ENCODE measurements at regions not wholly inside any gene's neighbourhood (a gene's known extent, or its start where the extent isn't known, plus 50 kb on each side); places are given as distances from the start of the nearest gene placed in this dataset.

DNA sequence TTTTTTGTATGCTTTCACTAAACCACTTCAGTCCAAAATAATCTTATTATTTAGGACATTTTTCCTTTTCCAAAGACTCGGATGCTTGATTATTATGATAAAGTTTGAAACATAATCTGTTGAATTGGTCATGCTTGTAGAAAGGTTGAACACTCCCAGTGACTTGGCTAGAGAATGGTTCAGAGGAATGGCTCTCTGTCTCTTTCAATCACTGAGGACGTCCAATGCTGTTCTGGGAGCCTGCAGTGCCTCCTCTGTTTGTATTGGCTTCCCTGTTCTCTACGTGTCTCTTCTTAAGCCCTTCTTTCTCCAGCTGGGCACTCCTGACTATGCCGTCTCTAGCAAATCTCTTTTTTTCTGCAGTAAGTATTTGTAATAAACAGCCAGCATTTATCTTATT lies 369.0 kb upstream of the DYNLRB2 start:
- no peak for DNase-seq

DNA sequence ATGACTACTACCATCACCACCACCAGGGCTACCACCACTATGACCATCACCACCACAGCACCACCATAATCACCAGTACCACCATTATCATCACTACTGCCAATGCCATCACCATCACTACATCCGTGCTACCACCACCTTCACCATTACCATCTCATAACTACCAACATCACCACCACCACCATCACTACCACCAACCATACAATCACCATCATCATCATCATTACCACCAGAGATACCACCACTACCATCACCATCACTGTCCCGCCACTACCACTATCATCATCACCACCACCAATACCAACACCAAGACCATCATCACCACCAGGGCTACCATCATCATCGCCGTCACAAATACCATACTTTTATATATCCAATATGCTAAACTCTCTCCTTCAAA lies 369.6 kb upstream of the DYNLRB2 start:
- no peak for DNase-seq

DNA sequence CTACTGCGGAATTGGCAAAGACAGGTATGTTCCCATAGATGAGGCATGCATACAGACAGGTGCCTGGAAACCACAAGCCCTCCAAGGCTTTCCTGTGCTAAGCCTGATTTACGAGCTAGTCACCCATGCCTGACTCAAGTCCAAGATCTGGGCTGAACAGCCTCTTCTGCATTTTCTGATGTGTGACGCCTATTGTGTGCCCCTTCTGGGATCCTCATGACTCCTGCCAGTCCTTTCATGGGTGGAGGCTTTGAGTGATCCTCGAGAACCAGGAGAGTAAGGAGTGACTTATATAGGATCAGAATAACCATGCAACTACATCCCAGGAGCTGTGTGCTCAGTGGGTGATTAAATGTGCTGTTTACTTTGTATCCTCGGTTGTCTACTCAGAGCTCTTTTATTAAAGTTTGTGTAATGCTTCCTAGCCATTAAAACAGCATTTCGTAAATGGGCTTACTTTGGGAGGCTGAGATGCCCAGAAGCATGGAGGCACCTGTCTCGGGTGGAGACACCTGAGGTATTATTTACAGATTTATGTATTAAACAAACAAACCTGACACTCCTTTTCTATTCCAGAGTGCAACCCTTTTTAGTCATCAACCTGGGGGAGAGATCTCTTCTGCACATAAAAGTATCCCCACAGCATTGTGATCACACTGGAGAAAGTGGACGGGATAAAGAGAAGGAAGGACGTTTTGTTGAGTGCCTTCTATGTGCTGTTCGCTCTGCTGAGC lies 373.0 kb upstream of the DYNLRB2 start:
- no peak for DNase-seq

DNA sequence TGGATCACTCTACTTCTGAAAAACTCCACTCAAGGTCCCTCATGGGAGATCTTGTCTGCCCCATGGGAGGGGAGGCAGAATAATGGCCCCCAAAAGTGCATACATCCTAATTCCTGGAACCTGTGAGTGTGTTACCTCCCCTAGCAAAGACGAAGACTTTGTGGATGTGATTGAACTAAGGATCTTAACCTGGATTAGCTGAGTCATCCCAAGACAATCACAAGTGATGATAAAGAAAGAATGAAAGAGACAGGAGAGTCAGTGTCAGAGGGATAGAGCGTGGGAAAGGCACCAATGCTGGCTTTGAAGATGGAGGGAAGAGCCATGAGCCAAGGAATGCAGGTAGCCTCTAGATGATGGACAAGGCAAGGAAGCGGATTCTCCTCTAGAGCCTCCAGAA lies 374.7 kb upstream of the DYNLRB2 start:
- no peak for DNase-seq

DNA sequence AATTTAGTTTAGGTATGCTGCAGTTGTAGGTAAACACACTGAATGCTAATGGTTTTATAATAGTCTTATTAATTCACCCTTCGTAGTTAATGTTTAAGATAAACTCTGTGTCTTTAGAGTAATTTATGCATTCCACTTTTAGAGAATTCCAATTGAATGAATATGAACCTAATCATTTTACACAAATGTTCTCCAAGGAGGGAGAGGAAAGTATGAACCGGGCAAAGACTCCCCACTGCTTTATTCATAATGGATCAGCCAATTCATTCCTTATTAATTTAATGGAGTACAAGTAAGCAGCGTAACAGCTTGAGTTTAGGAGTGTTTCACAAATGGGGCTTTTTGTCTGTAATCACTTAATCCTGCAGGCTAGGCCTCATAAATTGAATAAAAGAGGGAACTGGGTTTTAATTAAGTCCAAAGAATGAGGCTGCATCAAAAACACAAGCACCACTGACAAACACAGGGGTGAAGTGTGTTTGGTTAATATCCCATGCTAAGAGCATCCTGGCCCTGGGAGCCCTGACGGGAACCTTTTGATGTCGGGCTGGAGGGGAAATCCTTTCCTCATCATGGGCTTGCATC lies 375.7 kb upstream of the DYNLRB2 start:
- no peak for DNase-seq

DNA sequence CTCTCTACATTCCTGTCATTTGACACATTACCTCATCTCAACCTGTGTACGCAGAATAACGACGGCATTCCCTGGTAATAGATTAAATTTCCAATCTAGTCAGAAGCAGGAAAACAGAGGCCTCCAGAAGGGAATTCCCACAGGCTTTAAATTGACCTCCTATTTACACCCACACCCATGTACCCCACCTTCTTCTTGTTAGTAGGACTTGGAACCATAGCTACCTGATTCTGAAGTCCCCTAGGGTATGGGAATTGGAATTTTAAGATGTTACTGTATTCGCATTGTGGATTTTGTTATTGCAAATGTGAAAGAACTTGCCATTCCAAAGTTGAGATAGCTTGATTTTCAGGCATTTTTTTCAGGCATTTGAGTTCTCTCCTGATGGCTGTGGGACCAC lies 377.5 kb upstream of the DYNLRB2 start:
- DNase-seq, result no peak

DNA sequence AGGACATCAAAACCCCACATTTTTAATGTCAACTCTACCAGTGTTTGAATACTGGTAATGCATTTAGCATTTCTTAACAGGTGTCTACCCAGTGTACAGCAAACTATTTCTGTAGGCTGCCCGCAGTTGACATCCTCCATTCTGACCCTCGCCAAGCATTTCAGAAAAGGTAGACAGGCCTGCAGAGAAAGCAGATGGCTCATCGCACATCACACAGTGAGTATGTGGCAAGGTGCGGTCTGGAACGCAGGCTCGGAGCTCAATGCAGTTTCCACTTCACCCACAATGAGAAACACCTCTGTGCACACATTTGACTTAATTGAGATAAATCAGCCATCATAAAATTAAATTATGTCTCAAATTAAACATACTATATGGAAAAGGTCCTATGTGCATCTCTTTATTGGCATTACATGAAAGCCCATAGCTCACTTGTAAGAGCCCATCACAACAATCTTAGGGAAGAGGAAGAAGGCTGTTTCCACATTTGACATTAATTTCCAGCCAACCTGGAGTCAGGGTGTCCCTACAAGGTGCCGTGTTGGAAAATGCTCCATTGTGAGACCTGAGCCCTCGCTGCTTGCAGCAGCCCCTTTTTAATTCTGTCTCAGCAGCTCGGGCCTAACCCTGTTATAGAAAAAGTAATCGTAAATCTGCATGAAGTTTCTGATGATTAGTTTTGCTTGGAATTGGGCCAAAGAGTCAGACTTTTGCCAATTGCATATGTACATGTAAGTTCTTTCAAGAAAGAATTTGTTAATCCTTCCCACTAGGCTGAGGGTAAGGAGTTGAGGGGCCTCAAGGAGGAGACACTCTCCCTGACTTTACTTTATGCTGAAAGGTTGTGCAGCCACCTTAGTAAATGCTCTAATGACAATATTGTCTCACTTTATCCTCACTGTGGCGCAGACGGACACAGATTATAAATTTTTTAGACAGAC lies 378.7 kb upstream of the DYNLRB2 start:
- DNase-seq, result no peak

DNA sequence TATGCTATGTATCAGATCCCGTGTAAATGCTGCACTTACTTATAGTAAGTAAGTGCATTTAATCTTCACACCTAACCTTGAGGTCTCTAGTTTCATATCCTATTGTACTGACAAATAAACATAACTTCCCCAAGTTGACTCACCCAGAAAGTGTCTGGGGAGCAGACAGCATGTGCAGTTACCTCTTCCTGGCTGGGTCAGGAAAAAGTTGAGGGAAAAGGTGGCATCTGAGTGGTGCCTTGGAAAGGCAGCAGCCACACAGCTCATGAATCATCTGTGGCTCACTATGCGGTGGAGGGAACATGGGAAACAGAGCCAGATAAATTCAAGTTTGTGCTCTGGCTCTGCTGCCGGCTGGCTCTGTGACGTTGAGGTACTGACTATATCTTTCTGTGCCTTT lies 382.0 kb upstream of the DYNLRB2 start:
- no peak for DNase-seq

DNA sequence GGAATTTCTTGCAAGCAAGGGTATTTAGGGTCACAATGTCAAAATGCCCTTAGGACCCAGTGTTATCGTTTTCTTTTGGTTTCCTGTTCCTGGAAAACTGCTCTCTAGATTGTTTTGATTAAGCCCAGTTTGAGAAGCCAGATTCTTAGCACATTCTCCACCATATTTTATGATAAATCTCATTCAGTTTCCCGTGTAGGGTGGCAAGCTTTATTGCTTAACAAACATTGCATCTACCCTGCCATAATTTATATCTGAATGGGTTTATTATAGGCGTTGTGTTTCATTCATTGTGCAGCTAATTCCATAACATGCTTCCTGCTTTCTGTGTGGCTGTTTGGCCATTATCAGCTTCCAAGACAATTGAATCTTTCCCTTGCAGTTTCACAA lies 389.1 kb upstream of the DYNLRB2 start:
- no peak for DNase-seq

DNA sequence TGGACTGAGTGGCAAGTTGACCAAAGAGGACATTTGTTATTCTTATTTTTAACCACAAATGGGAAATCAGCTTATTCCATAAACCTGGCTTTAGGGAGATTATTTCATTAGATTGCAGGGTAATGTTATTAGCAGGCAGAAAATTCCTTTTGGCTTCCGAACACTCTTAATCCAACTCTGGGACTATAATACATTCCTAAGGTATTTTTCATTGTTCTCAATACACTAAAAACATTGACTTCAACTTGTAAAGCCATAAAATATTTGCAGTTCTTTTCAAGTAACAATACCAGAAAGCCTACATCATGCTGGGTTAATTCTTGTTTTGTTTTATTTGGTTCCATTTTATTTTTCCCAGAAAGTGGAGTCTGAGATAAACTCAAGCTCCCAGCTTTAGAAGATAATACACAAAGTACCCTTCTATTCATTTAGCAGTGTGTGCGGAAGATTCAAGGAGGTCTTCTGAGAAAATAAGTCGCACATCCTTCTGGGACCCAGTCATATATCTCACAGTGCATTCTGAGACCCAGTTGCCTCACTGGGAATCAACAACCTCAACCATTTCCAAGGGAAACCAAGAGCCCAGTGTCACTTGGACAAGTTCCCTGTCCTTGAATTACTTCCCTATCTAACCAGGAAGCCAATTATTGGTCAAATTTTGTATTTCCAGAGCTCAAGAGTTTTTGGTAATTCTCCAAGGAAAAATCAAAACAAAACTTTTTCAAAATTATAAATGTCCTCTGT lies 389.6 kb upstream of the DYNLRB2 start:
- DNase-seq, result no peak

DNA sequence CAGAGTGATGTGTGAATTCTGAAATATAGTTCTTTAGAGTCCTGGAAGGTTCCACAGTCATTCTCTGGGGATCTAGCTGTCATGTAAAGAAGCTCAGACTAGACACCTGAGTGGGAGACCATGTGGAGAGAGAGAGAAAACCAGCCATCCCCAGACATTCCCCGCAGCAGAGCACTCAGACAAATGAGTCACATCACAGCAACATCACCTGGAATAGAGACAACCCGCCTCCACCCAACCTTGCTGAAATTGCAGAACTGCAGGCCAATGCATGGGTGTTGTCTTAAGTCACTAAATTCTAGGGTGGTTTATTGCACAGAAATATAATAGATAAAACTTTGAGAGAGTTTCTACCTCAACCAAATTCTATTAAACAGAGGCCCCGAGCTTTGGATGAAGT lies 392.0 kb upstream of the DYNLRB2 start:
- DNase-seq, result no peak

DNA sequence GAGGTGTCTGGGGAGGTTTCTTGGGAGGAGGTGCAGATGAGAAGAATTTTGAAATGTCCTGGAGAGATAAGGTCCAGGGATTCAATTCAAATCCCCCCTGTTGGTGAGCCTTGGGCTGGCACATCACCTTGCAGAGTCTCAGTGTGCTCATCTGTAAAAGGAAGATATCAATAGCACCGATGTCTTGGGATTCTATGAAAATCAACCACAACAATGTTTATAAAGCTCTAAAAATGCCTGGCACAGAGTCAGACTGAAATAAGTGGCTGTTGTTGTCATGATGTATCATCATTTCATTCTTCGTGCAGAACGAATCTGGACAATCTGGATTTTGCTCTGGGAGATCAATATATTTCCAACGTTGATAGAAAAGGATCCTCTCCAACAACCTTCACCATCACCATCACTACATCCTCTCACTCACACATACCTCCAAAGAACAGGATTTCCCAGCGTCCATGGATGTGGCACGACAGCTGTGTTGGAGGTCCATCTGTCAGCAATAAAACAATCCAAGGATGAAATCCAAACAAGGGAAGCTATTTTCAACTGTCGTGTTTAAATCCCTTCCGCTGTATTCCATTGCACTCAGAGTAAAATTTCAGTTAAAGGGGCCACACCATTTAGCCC lies 393.7 kb upstream of the DYNLRB2 start:
- DNase-seq, result no peak

DNA sequence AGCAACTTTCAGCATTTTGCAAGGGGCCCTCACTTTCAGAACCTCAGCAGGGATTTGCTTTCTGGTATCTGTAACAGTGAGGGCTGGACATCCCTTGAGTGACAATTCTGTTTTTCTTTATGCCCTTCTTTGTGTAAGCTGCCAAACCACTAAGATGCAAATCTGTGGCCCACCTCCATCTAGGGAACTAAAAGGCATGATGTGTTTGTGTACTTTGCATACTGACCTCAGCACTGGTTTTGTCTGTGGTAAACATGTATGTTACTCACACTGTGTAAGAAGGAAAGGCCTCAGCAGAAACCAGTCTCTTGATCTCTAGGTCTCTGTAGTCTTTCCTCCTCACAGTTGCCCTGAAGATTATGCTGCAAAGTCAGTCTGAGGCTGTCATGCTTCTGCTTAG lies 396.6 kb upstream of the DYNLRB2 start:
- DNase-seq, result no peak

DNA sequence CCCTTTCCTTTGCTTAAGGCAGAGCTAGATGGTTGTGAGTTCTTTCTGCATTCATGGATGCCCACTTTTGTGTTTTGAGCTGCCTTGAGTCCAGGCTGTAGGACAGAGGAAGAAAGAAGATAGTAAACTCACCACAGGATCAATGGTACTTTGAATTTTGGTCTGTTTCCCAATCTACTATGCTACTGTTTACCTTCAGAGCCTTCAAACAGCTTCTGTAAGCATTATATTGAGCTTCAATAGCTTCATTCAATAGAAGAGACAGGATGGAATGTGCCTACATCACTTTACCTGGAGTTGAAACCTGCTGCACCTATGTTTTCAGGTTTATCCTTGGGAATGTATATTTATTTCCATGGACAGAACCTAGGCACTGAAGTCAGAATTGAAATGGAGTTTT lies 397.9 kb upstream of the DYNLRB2 start:
- DNase-seq, result no peak

DNA sequence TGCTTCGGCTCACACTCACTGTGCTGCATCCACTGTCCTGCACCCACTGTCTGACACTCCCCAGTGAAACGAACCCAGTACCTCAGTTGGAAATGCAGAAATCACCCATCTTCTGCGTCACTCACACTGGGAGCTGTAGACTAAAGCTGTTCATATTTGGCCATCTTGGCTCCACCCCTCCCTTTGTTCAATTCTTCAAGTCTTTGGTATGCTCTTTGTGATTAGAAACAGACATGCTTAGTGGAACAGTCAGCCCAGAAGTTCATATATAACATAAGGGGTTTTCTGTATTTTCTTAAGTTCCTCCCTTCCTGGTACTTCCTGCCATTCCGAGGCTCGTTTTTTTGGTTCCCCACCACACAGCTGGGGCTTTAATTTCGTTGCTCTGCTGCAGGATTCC lies 398.5 kb upstream of the DYNLRB2 start:
- no peak for DNase-seq

DNA sequence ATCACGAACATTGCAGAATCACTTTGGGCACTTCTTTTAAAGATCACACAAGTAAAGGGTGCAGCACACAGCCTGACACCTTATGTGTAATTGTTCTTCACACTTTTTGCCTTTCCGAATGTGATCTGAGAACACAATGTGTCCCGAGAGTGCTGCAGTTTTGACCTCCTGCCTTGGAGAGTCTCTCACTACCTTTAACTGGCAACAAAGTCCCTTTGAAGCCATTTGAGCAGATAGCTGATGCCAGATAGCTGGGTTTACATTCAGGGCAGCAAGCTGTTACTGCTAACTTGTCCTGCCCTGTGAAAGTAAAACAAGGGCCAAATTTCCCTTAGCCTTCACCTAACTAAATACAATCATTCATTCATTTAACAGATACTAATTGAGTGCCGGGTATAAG lies 411.0 kb upstream of the DYNLRB2 start:
- DNase-seq, result no peak

DNA sequence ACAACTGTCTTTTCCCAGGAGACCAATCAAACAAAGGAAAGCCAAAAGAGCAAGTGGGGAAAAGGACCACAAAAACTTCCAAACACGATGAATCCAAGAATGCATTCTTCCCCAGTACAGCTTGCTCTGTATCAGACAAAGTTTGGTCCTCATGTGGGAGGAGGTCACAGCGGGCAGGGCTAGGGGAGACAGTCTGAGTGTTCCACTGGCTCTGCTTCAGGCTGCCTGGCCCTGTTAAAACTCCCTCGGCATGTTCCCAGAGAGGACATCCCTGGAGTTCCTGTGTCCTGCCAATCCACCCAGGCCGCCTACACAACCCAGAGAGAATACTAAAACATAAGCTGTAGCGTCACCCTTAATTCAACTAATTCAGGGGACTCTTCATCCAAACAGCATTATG lies 415.1 kb upstream of the DYNLRB2 start:
- no peak for DNase-seq

DNA sequence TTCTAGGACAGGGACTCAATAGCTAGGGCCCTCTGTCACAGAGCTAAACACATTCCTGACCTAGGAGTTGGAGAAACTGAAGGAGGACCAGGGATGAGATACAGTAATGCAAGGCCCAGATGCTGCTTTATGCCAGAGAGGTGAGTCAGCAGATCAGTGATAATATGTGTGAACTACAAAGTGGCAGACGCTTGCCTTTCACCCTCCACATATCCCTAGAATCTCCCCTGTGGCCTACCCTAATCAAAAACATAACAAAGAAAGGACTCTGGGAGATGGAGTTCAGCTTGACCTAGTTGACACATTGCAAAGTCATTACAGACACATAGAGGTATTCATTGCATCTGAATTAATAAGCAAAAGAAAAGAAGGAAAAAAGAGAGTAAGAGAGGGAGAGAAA lies 417.6 kb upstream of the DYNLRB2 start:
- no peak for DNase-seq

DNA sequence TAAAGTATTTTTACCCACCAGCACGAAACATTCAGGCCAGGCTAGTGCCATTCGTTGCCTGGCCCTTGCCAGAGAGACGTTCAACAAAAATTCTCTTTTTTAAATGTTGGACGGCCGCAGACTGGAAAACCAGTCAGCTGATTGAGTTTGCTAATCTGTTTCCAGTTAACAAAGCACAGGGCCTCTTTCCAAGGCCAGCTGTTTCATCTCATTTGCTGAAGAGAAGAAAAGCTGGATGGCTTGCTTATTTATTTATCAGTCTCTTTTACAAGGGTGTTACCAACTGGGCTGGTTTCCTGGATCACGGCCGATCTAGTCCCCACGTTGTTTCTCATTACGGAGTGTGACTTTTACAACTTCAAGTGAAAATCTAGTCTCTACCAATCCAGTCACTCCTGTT lies 418.7 kb upstream of the DYNLRB2 start:
- no peak for DNase-seq

DNA sequence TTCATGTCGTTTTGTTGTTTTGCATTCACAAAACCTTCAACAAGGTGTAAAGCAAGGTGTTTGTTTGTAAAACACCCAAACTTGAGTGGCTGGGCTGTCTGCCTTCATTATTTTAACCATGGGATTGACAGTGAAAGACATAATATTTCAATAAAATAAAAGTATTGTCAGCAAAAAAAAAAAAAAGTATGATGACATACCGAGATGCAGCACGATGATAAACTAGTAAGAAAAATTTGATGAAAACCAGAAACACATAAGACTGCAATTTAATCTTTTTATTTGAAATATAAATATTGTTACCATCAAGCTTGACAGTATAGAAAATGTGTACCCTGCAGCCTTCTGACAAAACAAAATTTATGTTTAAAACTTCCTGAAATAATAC lies 419.3 kb upstream of the DYNLRB2 start:
- DNase-seq, result no peak

DNA sequence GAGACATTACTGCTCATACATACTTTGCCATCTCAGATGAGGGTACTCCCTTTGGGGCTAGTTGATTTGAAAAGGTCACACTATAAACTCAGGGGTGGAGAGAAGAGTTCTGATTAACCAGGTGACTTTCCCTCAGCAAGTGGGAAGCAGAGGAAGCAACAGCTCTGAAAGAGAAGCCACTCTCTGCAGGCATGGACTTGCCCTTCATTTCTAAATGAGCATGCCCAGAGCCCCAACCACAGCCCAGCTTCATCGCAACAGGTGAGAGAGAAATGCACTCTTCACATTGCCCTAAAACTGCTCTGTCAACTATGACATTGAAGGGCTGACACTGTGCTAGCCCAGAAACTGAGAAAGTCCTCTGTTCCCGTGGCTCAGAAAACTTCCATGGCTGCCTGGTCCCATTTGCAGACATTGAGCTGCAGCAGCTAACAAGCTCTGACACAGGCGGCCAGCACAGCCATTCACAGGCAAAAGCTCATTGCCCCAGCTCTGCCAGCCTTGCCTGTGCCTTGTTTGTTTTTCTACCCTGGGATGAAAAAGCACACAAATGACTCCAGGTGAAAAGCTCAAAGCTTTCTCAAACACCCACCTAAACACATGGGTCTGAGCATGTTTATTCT lies 419.8 kb upstream of the DYNLRB2 start:
- DNase-seq, result no peak

DNA sequence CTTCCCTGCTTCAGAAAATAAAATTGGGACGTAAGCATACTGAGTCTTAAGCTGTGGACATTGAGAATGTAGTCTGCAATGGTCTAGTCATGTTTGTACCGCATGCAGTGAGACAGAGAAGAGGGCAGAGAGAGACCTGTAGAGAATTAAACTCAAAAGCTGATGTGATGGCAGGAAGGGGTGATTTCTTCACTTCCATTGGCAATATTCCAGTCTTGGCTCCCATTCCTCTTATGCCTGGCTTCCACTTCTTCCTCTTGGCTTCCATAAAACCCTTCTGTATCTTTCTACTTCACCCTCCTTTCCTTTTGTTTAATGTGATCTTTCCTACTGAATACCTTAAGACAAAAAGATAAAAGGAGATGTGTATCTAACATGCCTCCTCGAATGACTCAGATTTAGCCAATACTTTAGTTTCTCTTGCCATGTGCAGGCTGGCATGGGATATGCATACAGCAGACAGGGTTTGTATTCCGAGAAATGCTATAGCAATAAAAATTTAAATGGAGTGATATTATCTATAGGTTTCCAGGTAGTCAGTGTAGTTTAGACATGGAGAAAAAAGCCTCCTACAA lies 423.1 kb upstream of the DYNLRB2 start:
- DNase-seq, result no peak

All from inflammatory macrophage treated with lipopolysaccharide for 1 hour (primary cell).